ENCODE measurements at regions not wholly inside any gene's neighbourhood (a gene's known extent, or its start where the extent isn't known, plus 50 kb on each side); places are given as distances from the start of the nearest gene placed in this dataset.
"Not testable (repeated sequence)": the region's sequence is repeated elsewhere in the genome, so short reads cannot be mapped to it uniquely, and the experiment has no call there.

DNA sequence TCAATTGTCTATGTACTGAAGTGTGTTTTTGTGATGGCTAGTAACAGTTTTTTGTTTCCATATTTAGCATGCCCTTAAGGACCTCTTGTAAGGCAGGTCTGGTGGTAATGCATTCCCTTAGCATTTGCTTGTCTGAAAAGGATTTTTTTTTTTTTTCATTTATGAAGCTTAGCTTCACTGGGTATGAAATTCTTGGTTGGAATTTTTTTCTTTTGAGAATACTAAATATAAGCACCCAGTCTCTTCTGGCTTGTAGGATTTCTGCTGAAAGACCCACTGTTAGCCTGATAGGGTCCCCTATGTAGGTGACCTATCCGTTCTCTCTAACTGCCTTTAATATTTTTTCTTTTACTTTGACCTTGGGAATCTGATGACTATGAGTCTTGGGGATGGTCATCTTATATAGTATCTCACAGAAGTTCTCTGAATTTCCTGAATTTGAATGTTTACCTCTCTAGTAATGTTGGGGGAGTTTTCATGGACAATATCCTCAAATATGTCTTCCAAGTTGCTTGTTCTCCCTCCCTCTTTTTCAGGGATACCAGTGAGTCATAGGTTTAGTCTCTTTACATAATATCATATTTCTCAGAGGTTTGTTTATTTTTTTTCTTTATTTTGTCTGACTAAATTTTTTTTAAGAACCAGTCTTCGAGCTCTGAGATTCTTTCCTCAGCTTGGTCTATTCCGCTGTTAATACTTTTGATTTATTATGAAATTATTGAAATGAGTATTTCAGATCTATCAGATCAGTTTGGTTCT lies 157.1 kb upstream of the PGRMC2 start:
- no peak for DNase-seq

DNA sequence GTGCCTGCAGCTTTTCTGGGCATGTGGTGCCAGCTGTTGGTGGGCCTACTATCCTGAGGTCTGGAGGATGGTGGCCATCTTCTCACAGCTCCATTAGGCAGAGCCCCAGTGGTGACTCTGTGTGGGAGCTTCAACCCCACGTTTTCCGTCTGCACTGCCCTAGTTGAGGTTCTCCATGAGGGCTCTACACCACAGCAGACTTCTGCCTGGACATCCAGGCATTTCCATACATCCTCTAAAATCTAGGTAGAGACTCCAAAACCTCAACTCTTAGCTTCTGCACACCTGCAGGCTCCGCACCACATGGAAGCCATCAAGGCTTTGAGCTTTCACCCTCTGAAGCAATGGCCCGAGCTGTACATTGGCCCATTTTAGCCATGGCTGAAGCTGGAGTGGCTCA lies 153.3 kb upstream of the PGRMC2 start:
- no peak for DNase-seq

DNA sequence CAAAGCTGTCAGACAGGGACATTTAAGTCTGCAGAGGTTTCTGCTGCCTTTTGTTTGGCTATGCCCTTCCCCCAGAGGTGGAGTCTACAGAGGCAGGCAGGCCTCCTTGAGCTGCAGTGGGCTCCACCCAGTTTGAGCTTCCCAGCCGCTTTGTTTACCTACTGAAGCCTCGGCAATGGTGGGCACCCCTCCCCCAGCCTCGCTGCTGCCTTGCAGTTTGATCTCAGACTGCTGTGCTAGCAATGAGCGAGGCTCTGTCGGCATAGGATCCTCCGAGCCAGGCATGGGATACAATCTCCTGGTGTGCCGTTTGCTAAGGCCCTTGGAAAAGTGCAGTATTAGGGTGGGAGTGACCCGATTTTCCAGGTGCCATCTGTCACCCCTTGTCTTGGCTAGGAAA lies 149.4 kb upstream of the PGRMC2 start:
- DNase-seq = not testable (repeated sequence)

DNA sequence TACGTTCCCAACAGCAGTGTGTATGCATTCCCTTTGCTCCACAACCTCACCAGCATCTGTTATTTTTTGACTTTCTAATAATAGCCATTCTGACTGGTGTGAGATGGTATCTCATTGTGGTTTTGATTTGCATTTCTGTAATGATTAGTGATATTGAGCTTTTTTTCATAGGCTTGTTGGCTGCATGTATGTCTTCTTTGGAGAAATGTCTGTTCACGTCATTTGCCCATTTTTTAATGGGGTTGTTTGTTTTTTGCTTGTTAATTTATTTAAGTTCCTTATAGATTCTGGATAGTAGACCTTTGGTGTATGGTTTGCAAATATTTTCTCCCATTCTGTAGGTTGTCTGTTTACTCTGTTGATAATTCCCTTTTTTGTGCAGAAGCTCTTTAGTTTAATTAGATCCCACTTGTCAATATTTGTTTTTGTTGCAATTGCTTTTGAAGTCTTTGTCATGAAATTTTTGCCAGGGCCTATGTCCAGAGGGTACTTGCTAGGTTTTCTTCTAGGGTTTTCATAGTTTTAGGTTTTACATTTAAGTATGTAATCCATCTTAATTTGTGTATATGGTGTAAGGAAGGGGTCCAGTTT lies 141.5 kb upstream of the PGRMC2 start:
- not testable (repeated sequence) for DNase-seq

DNA sequence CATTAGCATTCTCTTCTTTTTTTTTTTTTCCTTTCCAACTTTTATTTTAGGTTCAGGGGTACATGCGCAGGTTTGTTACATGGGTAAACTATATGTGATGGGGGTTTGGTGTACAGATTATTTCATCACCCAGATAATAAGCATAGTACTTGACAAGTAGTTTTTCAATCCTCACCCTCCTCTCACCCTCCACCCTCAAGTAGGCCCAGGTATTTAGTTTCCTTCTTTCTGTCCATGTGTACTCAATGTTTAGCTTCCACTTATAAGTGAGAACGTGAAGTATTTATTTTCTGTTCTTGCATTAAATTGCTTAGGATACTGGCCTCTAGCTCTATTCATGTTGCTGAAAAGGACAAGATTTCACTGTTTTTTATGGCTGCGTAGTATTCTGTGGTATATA lies 140.8 kb upstream of the PGRMC2 start:
- DNase-seq = no peak

DNA sequence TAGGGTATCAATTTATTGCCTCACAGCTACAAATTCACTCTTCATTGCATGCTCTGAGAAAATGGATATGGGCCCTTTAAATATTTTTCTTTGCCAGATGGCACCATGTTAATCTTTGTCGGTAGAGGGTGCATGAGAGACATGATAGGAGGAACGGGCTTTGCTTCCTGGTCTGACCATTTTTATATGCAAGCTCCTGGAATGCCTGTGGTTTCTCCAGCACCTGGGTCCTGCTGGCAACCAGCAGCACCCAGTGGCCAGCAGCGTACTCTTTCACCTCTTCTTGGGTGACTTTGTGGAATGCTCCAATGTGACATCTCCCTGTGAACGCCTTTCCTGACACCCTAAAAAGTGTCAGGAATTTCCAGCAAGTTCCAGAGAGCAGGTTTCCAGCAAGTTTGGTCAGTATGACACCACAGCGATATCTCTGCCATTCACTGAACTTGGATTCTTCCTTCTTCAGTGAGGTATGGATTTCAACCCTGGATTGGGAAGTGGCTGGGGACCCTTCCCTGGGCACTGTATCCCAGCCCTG lies 140.3 kb upstream of the PGRMC2 start:
- no peak for DNase-seq

DNA sequence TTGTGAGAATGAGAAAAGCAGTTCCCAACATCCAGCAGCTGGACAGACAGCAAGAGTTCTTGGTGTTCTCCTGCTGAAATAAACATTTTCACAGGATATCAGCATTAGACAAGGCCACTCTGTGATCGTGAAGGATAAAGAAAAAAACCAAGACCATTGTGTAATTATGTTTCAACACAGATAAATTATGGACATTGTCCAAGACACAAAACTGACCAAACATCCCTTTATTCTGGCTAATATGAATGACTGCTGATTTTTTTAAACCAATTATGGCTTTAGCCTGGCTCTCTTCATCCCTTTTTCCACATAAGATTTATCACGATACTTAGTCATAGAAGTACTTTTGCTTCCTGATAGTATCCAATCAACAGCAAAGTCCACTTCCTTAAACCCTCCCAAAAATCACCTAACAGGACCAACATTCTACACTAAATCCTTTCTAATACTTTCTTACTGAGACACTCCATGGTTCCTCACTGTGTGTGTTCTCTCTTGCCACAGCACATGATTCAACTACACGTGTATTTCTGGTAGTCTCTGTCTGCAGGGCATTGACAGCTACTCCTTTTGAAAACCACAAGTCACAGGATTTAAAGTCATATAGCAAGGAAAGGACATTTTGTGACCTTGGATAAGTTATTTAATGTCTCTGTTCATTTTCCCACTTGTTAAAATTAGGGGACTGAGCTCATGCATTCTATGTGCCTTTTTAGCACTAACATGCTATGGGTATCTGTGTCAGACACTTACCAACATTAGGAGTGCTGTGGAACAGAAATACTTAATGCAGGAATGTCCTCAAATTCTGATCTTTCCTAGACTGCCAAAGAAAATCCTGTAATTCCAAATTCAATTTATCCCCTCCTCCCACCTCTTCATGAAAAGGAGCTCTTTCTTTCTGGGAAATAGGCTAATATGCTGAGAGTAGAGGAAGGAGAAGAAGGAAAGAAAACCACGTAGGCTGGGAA lies 137.2 kb upstream of the PGRMC2 start:
- no peak for DNase-seq

DNA sequence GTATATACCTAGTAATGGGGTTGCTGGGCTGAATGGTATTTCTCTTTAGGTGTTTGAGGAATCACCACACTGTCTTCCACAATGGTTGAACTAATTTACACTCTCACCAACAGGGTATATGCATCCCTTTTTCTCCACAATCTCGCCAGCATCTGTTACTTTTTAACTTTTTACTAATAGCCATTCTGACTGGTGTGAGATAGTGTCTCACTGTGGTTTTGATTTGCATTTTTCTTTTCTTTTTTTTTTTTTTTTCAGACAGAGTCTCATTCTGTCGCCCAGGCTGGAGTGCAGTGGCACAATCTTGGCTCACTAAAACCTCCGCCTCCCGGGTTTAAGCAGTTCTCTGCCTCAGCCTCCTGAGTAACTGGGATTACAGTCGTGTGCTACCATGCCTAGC lies 134.7 kb upstream of the PGRMC2 start:
- DNase-seq = not testable (repeated sequence)

DNA sequence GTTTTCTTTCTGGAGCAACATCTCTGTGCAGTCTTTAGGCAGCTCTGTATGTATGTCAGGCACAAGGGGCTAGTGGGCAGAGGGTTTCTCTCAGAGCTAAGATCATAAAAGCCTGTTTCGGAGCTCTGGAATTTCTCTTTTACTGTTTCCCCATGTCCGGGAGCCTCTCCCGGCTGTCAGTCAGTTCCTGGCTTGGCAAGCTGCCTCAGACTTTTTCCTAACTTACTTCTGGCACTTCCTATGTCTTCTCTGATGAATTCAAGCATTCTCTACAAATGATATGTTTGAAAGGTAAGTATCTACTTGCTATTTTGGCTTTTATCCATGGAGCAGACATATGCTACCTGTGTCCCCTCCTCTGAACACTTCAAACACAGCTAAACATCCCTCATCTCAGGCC lies 129.3 kb upstream of the PGRMC2 start:
- no peak for DNase-seq

DNA sequence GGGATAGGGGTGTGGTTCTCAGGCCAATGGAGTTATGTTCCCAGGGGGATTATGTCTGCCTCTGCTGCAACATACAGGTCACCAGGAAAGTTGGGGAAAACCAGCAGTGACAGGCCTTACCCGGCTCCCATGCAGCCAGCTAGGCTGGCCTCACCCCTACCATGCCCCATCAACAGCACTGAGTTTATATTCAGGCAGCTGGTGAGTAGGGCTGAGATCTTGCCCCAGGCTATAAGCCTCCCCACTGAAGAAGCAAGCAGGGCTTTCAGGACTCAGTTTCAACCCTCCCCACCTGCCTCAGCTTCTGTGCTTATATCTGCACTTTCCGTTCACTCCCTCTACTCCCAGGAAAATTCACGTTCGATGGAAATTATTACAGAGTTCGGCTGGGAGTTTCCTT lies 122.4 kb upstream of the PGRMC2 start:
- no peak for DNase-seq

DNA sequence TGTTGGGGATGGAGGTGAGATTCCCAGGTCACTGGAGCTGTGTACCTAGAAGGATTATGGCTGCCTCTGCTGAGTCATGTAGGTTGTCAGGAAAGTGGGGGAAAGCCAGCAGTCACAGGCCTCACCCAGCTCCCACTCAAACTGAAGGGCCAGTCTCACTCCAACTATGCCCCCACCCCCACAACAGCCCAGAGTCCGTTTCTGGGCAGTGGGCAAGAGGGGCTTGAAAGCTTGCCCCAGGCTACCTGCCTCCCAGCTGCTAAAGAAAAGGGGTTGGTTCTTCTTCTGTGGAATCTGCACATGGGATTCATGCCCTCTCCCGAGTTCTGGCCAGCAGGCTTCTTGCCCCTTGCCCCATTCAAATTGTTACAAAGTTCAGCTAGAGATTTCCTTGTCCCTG lies 116.0 kb upstream of the PGRMC2 start:
- no peak for DNase-seq

DNA sequence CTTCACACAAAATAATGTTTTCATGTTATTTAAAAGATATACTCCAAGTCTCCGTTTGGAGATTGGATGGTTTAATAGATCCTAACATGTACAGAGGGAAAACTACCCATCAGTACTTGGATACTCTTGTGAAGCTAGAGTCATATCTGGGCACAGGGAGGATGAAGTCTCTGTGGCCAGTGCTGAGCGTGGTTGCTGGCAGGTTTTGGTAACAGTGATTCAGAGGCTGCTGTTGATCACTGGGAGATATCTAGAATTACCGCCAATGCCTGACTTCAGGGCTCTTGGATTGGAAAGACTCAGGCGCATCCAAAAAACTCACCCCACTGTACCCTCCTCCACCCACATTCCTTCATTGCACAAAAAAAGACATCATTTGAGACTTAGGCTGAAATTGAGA lies 107.2 kb upstream of the PGRMC2 start:
- DNase-seq = no peak

DNA sequence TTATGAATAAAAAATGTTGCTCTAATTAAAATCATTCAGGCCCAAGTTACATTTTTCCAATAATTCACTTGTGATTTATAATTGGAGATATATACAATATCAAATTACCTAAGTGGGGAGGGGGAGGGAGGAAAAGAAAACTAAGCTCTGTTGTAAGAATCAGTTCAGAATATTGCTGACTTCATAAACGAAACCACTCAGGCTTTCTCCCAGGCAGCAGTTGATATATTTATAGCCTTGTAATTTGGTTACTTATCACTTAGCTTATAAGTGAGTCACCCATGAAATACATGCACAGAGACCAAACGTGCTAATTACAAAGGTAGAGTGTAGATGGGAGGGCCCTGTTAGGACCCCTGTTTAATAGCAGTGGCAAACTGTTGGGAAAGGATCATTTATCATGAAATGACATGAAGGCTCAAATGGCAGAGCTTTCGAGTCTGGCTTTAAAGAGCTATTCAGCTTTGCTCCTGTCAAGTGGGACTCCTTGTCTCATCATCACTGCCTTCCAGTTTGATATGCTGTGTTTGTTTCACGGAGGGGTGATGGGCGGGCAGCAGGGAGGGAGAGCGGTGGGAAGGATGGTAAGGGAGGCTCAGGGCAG lies 105.6 kb upstream of the PGRMC2 start:
- no peak for DNase-seq

DNA sequence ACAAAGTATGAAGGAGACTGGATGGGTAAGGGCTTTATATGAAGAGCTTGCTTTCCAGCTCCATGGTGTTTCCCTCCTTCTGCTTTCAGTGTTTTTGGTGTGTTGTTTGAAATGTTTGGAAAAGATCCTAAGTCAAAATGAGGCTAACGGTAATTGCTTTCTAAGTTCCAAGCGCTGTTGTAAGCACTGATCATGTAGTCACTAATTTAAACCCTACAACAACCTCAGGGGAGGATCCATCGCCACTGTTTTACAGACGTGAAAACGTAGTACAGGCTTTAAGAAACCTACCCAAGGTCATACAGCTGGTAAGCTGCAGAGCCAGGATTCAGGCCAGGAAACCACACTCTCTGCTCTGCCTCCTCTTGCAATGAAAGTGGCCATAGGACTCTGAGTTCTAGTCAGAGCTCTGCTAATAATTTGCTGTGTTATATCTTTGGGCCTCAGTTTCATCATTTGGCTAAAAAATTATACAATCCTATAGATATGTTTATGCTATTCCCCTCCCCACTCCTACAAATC lies 102.9 kb upstream of the PGRMC2 start:
- DNase-seq = no peak

DNA sequence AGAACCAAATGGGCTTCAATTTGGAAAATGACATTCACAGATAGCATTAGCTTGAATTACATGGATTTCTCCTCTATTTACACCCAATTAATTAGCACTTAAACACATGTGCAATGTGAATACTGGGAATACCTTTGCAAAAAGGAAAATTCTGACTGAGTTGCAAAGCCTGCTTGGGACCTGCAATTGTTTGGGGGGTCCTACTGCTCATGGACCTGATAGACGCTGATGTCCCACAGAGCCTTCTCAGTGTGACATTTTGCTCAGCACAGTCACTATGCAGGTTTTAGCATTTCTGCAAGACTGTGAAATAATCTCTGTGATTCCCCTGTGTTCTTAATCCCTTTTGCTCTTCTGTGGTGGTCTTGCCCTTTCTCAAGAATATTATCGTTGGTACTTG lies 101.2 kb upstream of the PGRMC2 start:
- DNase-seq = no peak

DNA sequence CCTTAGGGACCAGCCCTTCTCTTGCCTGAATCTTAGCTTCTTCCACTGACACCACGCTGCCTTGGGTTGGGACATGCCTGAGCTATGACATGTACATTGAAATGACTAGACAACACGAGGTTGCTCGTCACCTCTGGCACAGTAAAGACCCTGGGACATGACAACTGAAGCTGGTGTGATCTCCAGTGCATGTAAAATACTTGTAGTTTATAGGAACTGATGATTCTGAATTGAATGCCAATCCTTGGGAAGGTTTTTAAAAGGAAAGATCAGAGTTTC lies 100.7 kb upstream of the PGRMC2 start:
- DNase-seq = no peak

DNA sequence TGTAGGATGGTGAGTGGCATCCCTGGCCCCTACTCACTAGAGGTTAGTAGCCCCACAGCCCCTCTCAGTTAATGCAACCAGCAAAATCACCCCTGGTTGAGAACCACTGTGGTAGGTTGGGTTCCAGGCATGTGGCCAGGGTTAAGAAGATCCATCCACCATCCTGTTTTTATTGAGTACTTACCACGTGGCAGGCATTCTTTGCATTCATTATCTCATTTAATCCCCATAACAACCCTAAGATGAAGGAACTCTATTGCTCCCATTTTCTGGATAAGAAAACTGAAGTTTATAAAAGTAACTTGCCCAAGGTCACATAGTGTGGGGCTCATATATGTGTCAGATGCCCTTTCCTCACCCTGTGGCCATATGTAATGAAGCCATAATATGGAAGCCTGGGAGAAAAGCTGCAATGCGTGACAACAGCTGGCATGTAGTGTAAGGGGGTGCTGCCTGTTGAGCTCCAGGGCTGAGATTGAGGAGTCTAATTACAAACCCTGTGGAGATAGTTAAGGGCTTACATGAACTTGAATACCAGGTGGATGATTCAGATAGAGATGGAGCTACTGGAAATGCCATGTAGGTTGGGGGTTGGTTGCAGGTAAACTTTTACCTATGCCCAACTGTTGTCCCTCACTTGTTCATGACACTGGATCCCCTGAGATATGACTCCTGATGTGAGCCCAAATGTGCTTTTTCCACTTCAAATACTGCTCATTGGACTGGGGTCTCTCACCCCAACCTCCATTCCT lies 100.2 kb upstream of the PGRMC2 start:
- no peak for DNase-seq

DNA sequence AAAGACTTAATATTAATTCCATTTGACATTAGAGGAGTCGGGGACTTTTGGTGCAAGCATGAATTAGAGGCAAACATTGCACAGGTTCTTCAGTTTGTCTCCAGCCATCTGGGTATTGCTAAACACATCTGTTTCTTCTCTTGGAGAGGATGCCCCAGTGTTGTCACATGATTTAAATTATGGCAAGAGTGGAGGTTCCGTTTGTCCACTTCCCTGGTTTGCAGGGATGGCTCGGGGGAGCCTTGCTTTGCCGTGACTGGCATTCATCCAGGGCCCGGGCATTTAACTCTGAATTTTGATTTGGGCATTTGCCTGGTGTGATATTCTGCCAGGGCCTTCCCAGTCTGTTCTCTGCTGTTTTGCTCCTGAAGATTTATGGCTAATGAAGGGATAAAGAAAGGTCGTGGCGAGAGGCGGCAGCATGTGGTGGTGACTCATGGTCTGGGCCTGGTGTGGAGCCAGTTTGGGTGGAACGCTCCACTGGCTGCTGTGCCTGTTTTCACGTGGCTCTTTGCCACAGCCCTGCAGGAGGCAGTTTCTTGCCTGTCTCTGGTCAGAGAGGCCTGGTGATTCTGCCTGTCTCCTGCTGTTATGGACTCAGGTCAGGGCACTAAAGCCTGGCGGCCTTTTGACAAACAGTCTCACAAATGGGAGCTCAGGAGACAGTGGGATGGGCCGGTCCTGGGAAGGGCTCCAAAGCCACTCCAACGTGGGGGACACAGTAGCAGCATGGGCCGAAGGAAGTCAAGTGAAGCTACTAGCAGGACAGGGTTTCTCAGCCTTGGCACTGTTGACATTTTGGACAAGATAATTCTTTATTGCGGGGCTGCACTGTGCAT lies 99.4 kb upstream of the PGRMC2 start:
- no peak for DNase-seq

DNA sequence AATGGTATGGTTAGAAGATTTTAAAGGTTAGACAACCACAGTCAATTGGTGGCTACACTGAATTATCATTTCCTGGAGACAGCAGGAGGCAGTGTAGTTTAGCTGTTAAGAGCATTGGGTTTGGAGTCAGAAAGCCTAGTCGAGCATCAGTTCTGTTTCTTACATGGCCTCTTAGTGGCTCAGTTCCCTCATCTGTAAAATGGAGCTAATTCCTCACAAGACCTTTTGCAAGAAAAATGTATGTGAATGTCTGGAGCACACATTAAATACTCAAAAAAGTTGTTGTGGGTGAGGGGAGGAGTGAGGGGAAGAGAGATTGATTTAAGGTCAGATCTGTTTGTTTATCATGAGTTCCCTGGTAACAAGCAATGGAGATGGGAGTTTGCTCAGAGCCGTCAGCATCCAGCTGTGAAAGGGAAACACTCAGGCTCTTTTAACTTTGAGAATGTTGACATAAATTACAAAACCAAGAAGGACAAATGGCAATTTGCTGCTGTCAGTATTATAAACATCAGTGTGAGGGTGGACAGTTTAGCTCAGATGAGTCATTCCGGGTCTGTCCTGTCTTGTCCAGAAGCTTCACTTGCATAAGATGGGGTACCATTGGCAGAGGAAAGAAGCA lies 98.2 kb upstream of the PGRMC2 start:
- no peak for DNase-seq

DNA sequence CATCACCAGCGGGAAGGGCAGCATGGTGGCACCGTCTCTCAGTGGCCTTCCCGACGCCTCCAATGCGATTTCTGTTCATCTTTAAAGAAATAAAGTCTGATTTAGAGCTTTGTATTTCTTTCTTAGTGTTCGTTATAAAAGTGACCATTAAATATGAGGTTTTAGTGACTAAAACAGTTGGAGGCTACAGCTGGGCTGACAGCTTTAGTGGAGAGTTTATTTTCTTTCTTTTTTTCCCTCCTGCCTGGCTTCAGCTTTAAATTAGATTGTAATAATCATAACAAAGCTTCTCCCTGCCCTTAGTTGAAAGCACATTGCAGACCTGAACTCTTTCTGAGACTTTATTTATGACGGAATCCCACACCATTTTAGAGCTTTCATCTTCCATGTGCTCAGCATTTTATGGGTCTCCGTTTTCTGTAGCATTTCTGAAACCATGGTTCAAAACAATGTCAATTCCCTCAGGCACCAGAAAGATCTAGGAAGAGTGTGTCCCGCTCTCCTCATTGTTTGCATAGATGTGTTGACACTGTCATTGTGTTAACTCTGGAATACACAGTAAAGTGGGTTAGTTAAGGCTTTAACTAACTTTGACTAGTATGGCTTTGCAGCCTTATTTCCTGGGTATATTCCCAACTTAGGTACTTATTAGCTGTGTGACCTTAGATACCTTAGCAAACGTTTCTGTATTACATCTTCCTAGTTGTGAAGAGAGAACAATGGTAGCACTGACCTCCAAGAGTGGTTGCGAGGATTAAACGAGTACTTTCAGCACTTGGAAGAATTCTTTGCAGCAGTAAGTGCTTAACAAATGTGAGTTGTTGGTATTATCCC lies 97.4 kb upstream of the PGRMC2 start:
- DNase-seq = no peak

All from activated naive CD4-positive, alpha-beta T cell (primary cell).